HEK293 (cell line): ENCODE measurements at regions not wholly inside any gene's neighbourhood (a gene's known extent, or its start where the extent isn't known, plus 50 kb on each side); places are given as distances from the start of the nearest gene placed in this dataset.

Experiments used
- HIC1 ChIP-seq: fragments of 450-650 bp; formaldehyde crosslinking; IDR thresholded peaks from 2 replicates; pipeline ENCODE4 v1.5.1; 2016; ENCODE audit warnings: missing biosample characterization, missing genetic modification characterization
- KLF10 ChIP-seq: fragments of 450-650 bp; IDR thresholded peaks from 2 replicates; pipeline ENCODE4 v1.5.1; 2018; ENCODE audit warnings: missing biosample characterization, mild to moderate bottlenecking, missing genetic modification characterization
- PATZ1 ChIP-seq: fragments of 450-650 bp; formaldehyde crosslinking; IDR thresholded peaks from 2 replicates; pipeline ENCODE4 v1.5.1; 2016; ENCODE audit warnings: missing biosample characterization, missing genetic modification characterization
- PRDM2 ChIP-seq: fragments of 450-650 bp; formaldehyde crosslinking; IDR thresholded peaks from 2 replicates; pipeline ENCODE4 v1.5.1; 2016; ENCODE audit warnings: missing biosample characterization, missing genetic modification characterization, borderline replicate concordance
- REPIN1 ChIP-seq: fragments of 450-650 bp; formaldehyde crosslinking; IDR thresholded peaks from 2 replicates; pipeline ENCODE4 v1.5.1; 2017; ENCODE audit warnings: missing biosample characterization, missing genetic modification characterization, low read depth
- SP2 ChIP-seq: fragments of 450-650 bp; formaldehyde crosslinking; IDR thresholded peaks from 2 replicates; pipeline ENCODE4 v1.5.1; 2016; ENCODE audit warnings: missing biosample characterization, missing genetic modification characterization
- ZNF10 ChIP-seq: fragments of 450-650 bp; formaldehyde crosslinking; IDR thresholded peaks from 2 replicates; pipeline ENCODE4 v1.5.1; 2017; ENCODE audit warnings: missing biosample characterization, missing genetic modification characterization
- ZNF23 ChIP-seq: fragments of 450-650 bp; formaldehyde crosslinking; IDR thresholded peaks from 2 replicates; pipeline ENCODE4 v1.5.1; 2016; ENCODE audit warnings: missing biosample characterization, missing genetic modification characterization, borderline replicate concordance
- ZNF280C ChIP-seq: fragments of 450-650 bp; formaldehyde crosslinking; IDR thresholded peaks from 2 replicates; pipeline ENCODE4 v1.5.1; 2016; ENCODE audit warnings: missing biosample characterization, missing genetic modification characterization
- ZNF280D ChIP-seq: fragments of 450-650 bp; formaldehyde crosslinking; IDR thresholded peaks from 2 replicates; pipeline ENCODE4 v1.5.1; 2016; ENCODE audit warnings: missing biosample characterization, missing genetic modification characterization
- ZNF37A ChIP-seq: fragments of 450-650 bp; IDR thresholded peaks from 2 replicates; pipeline ENCODE4 v1.5.1; 2018; ENCODE audit warnings: missing biosample characterization, missing genetic modification characterization
- ZNF404 ChIP-seq: fragments of 450-650 bp; formaldehyde crosslinking; IDR thresholded peaks from 2 replicates; pipeline ENCODE4 v1.5.1; 2017; ENCODE audit warnings: missing biosample characterization, missing genetic modification characterization
- ZNF514 ChIP-seq: fragments of 450-650 bp; formaldehyde crosslinking; IDR thresholded peaks from 2 replicates; pipeline ENCODE4 v1.5.1; 2016; ENCODE audit warnings: missing biosample characterization, missing genetic modification characterization
- ZNF544 ChIP-seq: fragments of 450-650 bp; formaldehyde crosslinking; IDR thresholded peaks from 2 replicates; pipeline ENCODE4 v1.5.0; 2017; ENCODE audit warnings: missing biosample characterization, missing genetic modification characterization
- ZNF660 ChIP-seq: fragments of 450-650 bp; IDR thresholded peaks from 2 replicates; pipeline ENCODE4 v1.5.1; 2018; ENCODE audit warnings: missing biosample characterization, mild to moderate bottlenecking, missing genetic modification characterization
- ZNF692 ChIP-seq: fragments of 450-650 bp; formaldehyde crosslinking; IDR thresholded peaks from 2 replicates; pipeline ENCODE4 v1.5.1; 2016; ENCODE audit warnings: missing biosample characterization, missing genetic modification characterization
- ZSCAN5A ChIP-seq: fragments of 450-650 bp; formaldehyde crosslinking; IDR thresholded peaks from 2 replicates; pipeline ENCODE4 v1.5.1; 2016; ENCODE audit warnings: missing biosample characterization, missing genetic modification characterization

- TF ChIP-seq HIC1 (tag by site-specific recombination): no peak; the same call in 1 of the 2 replicates
- TF ChIP-seq ZNF514 (tag by site-specific recombination): no peak
- peak; percentile 51; the same call in 1 of the 2 replicates for TF ChIP-seq KLF10
- TF ChIP-seq ZNF404 (tag by site-specific recombination): no peak
- TF ChIP-seq ZNF544 (tag by site-specific recombination): no peak
- no peak for TF ChIP-seq PATZ1 (tag by site-specific recombination)
- TF ChIP-seq ZNF37A (tag by site-specific recombination): no peak
- no peak for TF ChIP-seq ZSCAN5A (tag by site-specific recombination)
- TF ChIP-seq PRDM2: no peak
- TF ChIP-seq ZNF23 (tag by site-specific recombination): no peak
- TF ChIP-seq ZNF10 (tag by site-specific recombination): peak; percentile 87
- no peak; the same call in 1 of the 2 replicates for TF ChIP-seq ZNF660 (tag by site-specific recombination)
- 0 out of 2 replicates have a peak, but pooled peaks have one; percentile 36 for TF ChIP-seq ZNF692
- no peak for TF ChIP-seq REPIN1 (tag by site-specific recombination)
- no peak for TF ChIP-seq ZNF280D
- no peak for TF ChIP-seq ZNF280C
- TF ChIP-seq SP2 (tag by site-specific recombination): no peak
Measured at GRCh38 chr5:125412561-125413495, 666.4 kb upstream of the ZNF608 start (continued).
